SK-N-SH (cell line): ENCODE measurements at regions not wholly inside any gene's neighbourhood (a gene's known extent, or its start where the extent isn't known, plus 50 kb on each side); places are given as distances from the start of the nearest gene placed in this dataset.

ENCODE experiments used
- CTCF ChIA-PET: fragments of 300-600, 350-600 bp; formaldehyde crosslinking; extraction: SDS; loops from one replicate; lab custom pipeline; 2021; lab: Yijun Ruan, JAX
- POLR2A ChIA-PET: fragments of 350-600 bp; sonication (Branson Sonifier 250); formaldehyde crosslinking; extraction: SDS; loops from one replicate; lab custom pipeline; 2020; ENCODE audit warnings: antibody characterized with exemption, inconsistent platforms; lab: Yijun Ruan, JAX
- DNase-seq: peaks from one replicate; pipeline ENCODE4 v3.0.0; 2012
- H2AFZ ChIP-seq: fragments of 200-600 bp; sonication (generic); 2 replicates; pipeline ENCODE4 v1.8.1; 2016; ENCODE audit warnings: antibody characterized with exemption, mild to moderate bottlenecking, low read depth
- H3F3A ChIP-seq: fragments of 200-600 bp; sonication (generic); replicated peaks from 2 replicates; pipeline ENCODE3; 2016; ENCODE audit warnings: antibody characterized with exemption, mild to moderate bottlenecking; ENCODE audit not compliant: insufficient read depth
- H3K27ac ChIP-seq, 2 experiments: fragments of 200-500 bp in 1 of 2; fragments of 200-600 bp in 1 of 2; sonication (Bioruptor generic) in 1 of 2; sonication (generic), shearing (Covaris generic) in 1 of 2; 2 replicates each; pipeline versions ENCODE4 v1.5.1 to v1.6.1; 2014 to 2016; ENCODE audit warnings: low read depth in 2 of 2, inconsistent platforms in 1 of 2, low read length in 1 of 2, mild to moderate bottlenecking in 1 of 2, mixed read lengths in 1 of 2
- H3K27me3 ChIP-seq: fragments of 200-600 bp; sonication (generic), shearing (Covaris generic); 2 replicates; pipeline ENCODE4 v1.6.1; 2016; ENCODE audit warnings: mixed run types; ENCODE audit not compliant: insufficient read depth
- H3K36me3 ChIP-seq, 2 experiments: fragments of 200-500 bp in 1 of 2; fragments of 200-600 bp in 1 of 2; sonication (Bioruptor generic) in 1 of 2; sonication (generic) in 1 of 2; replicated peaks in 1 of 2; 2 replicates each; pipeline versions ENCODE3 to v1.5.1; 2014 to 2016; ENCODE audit warnings: low read length in 1 of 2, mild to moderate bottlenecking in 1 of 2; ENCODE audit not compliant: insufficient read depth in 2 of 2, control insufficient read depth in 1 of 2
- H3K4me1 ChIP-seq, 2 experiments: fragments of 200-500 bp in 1 of 2; fragments of 200-600 bp in 1 of 2; sonication (Bioruptor generic) in 1 of 2; sonication (generic), shearing (Covaris generic) in 1 of 2; 2 replicates each; pipeline versions ENCODE4 v1.5.1 to v1.6.1; 2014 to 2016; ENCODE audit warnings: low read depth in 1 of 2, low read length in 1 of 2, mixed run types in 1 of 2; ENCODE audit not compliant: insufficient read depth in 2 of 2, control insufficient read depth in 1 of 2
- H3K4me2 ChIP-seq: fragments of 200-600 bp; sonication (generic), shearing (Covaris generic); 2 replicates; pipeline ENCODE4 v1.6.1; 2017; ENCODE audit warnings: mixed run types
- H3K4me3 ChIP-seq, 2 experiments: fragments of 200-500 bp in 1 of 2; fragments of 200-600 bp in 1 of 2; sonication (Bioruptor generic) in 1 of 2; sonication (generic), shearing (Covaris generic) in 1 of 2; 2 replicates each; pipeline versions ENCODE4 v1.5.1 to v1.8.1; 2014 to 2016; ENCODE audit warnings: low read depth in 2 of 2, inconsistent platforms in 1 of 2, low read length in 1 of 2, mild to moderate bottlenecking in 1 of 2, mixed read lengths in 1 of 2, moderate library complexity in 1 of 2
- H3K79me2 ChIP-seq: fragments of 200-600 bp; sonication (generic); 2 replicates; pipeline ENCODE4 v1.8.1; 2017; ENCODE audit warnings: mild to moderate bottlenecking; ENCODE audit not compliant: insufficient read depth
- H3K9ac ChIP-seq: fragments of 200-600 bp; sonication (generic); 2 replicates; pipeline ENCODE4 v1.6.1; 2017; ENCODE audit warnings: mixed run types
- H3K9me2 ChIP-seq: fragments of 200-600 bp; sonication (generic); 2 replicates; pipeline ENCODE4 v1.6.1; 2017; ENCODE audit warnings: mixed run types
- H3K9me3 ChIP-seq: fragments of 200-600 bp; sonication (generic); 2 replicates; pipeline ENCODE4 v1.6.1; 2017; ENCODE audit warnings: mixed run types, mild to moderate bottlenecking, moderate library complexity
- H4K20me1 ChIP-seq: fragments of 200-600 bp; sonication (generic); 2 replicates; pipeline ENCODE4 v1.6.1; 2017; ENCODE audit warnings: mild to moderate bottlenecking, mixed run types; ENCODE audit not compliant: insufficient read depth
- EZH2phosphoT487 ChIP-seq: fragments of 200-600 bp; sonication (generic); IDR thresholded peaks from 2 replicates; pipeline ENCODE4 v1.6.1; 2017; ENCODE audit warnings: low read depth, mixed run types, mild to moderate bottlenecking, antibody characterized with exemption, moderate library complexity, borderline replicate concordance
- GATA2 ChIP-seq: sonication (generic); formaldehyde crosslinking; IDR thresholded peaks from 2 replicates; pipeline ENCODE4 v1.5.0; 2020; ENCODE audit warnings: mild to moderate bottlenecking, missing genetic modification reagents
- JUND ChIP-seq: IDR thresholded peaks from 2 replicates; pipeline ENCODE4 v1.4.0; 2012
- MAX ChIP-seq: IDR thresholded peaks from 2 replicates; pipeline ENCODE4 v1.4.0; 2012; ENCODE audit warnings: low read depth
- NFIC ChIP-seq: IDR thresholded peaks from 2 replicates; pipeline ENCODE4 v1.4.0; 2012; ENCODE audit warnings: borderline replicate concordance
- PBX3 ChIP-seq: IDR thresholded peaks from 2 replicates; pipeline ENCODE4; 2012
- RCOR1 ChIP-seq: fragments of 150-350 bp; IDR thresholded peaks from 2 replicates; pipeline ENCODE4 v1.6.1; 2017; ENCODE audit warnings: antibody characterized with exemption, low read length
- REST ChIP-seq: IDR thresholded peaks from 2 replicates; pipeline ENCODE4 v1.6.1; 2012; ENCODE audit warnings: mild to moderate bottlenecking, low read depth, low read length, moderate library complexity
- RFX5 ChIP-seq: IDR thresholded peaks from 2 replicates; pipeline ENCODE4 v1.6.1; 2012; ENCODE audit warnings: mild to moderate bottlenecking, improper control_type of control experiment, low read length
- RXRA ChIP-seq: IDR thresholded peaks from 2 replicates; pipeline ENCODE4 v1.4.0; 2012; ENCODE audit warnings: low read depth, mild to moderate bottlenecking, borderline replicate concordance
- TAF1 ChIP-seq: IDR thresholded peaks from 2 replicates; pipeline ENCODE4 v1.6.1; 2012; ENCODE audit warnings: low read depth, mild to moderate bottlenecking, low read length, moderate library complexity, borderline replicate concordance
- USF1 ChIP-seq: IDR thresholded peaks from 2 replicates; pipeline ENCODE4 v1.4.0; 2012; ENCODE audit warnings: low read depth, borderline replicate concordance
- YY1 ChIP-seq: IDR thresholded peaks from 2 replicates; pipeline ENCODE4 v1.4.0; 2012; ENCODE audit warnings: low read depth, mild to moderate bottlenecking
- ZBTB33 ChIP-seq: IDR thresholded peaks from 2 replicates; pipeline ENCODE4 v1.4.0; 2012; ENCODE audit warnings: low read depth, borderline replicate concordance

- no peaks in the 10 kb centered on the region for H3K27me3 ChIP-seq
- H3F3A ChIP-seq: no peaks in the 10 kb centered on the region
- H3K4me3 ChIP-seq: no peak overlapping the region
- H3K27ac ChIP-seq: no peak overlapping the region
- DNase-seq: no peak
- no peaks in the 10 kb centered on the region for H4K20me1 ChIP-seq
- H3K9ac ChIP-seq: no peak overlapping the region
- H3K79me2 ChIP-seq: no peaks in the 10 kb centered on the region
- POLR2A ChIA-PET: no interaction called here
- no peak overlapping the region for H3K4me2 ChIP-seq
- CTCF ChIA-PET: interaction anchor here (5.6 kb wide), 1 partner anchor 17 kb away, joined by 35 read pairs; no protein-coding TSS in a partner anchor
- H3K9me3 ChIP-seq: no peaks in the 10 kb centered on the region
- H2AFZ ChIP-seq: no peak overlapping the region
- no peaks in the 10 kb centered on the region for H3K9me2 ChIP-seq
- H3K4me1 ChIP-seq: no peaks in the 10 kb centered on the region
- TF ChIP-seq ZBTB33 (no peak), JUND (no peak), YY1 (no peak), USF1 (no peak), TAF1 (no peak), RFX5 (no peak), NFIC (no peak), REST (no peak), PBX3 (no peak), RXRA (no peak), GATA2 (CRISPR knock-in tag) (no peak), EZH2phosphoT487 (no peak), RCOR1 (no peak), MAX (no peak)
- no peaks in the 10 kb centered on the region for H3K36me3 ChIP-seq
Observed at GRCh38 chr4:170242471-170242870, 152.7 kb upstream of the AADAT start.
